ENCODE measurements at regions not wholly inside any gene's neighbourhood (a gene's known extent, or its start where the extent isn't known, plus 50 kb on each side); places are given as distances from the start of the nearest gene placed in this dataset.

- DNase-seq, result no peak
These were observed 808.4 kb downstream of the TBC1D22A start for GRCh38 chr22:47570851-47571250.

GRCh38 chr22:47570300-47570685 lies 807.8 kb downstream of the TBC1D22A start:
- no peak for DNase-seq

- DNase-seq, result no peak
These were observed 807.2 kb downstream of the TBC1D22A start for GRCh38 chr22:47569389-47570299.

- DNase-seq, result no peak
These were observed 806.2 kb downstream of the TBC1D22A start for GRCh38 chr22:47568700-47569099.

- no peak for DNase-seq
These were observed 805.0 kb downstream of the TBC1D22A start for GRCh38 chr22:47567126-47568090.

GRCh38 chr22:47566491-47566890 lies 804.0 kb downstream of the TBC1D22A start:
- DNase-seq, result no peak

GRCh38 chr22:47565607-47566006 lies 803.2 kb downstream of the TBC1D22A start:
- no peak for DNase-seq

GRCh38 chr22:47564651-47565434 lies 802.4 kb downstream of the TBC1D22A start:
- DNase-seq, result no peak

- DNase-seq, result no peak
These were observed 801.7 kb downstream of the TBC1D22A start for GRCh38 chr22:47564158-47564450.

- no peak for DNase-seq
These were observed 801.1 kb downstream of the TBC1D22A start for GRCh38 chr22:47563406-47564157.

- no peak for DNase-seq
These were observed 799.3 kb downstream of the TBC1D22A start for GRCh38 chr22:47561766-47562165.

GRCh38 chr22:47561115-47561675 lies 798.7 kb downstream of the TBC1D22A start:
- DNase-seq, result no peak

- no peak for DNase-seq
These were observed 796.6 kb downstream of the TBC1D22A start for GRCh38 chr22:47558828-47559700.

- DNase-seq, result no peak
These were observed 794.0 kb downstream of the TBC1D22A start for GRCh38 chr22:47556473-47556872.

- no peak for DNase-seq
These were observed 791.0 kb downstream of the TBC1D22A start for GRCh38 chr22:47553436-47553835.

GRCh38 chr22:47552541-47553205 lies 790.2 kb downstream of the TBC1D22A start:
- no peak for DNase-seq

- no peak for DNase-seq
These were observed 789.6 kb downstream of the TBC1D22A start for GRCh38 chr22:47552024-47552423.

GRCh38 chr22:47551431-47551775 lies 789.0 kb downstream of the TBC1D22A start:
- DNase-seq, result no peak

GRCh38 chr22:47550524-47551430 lies 788.3 kb downstream of the TBC1D22A start:
- DNase-seq, result no peak

Data from stimulated activated CD4-positive, alpha-beta T cell treated with anti-CD3 and anti-CD28 coated beads, Interleukin-4, amount 100 ng/mL, for 24 hours (primary cell).